Glutamatergic neuron (in vitro differentiated cells): ENCODE measurements at regions not wholly inside any gene's neighbourhood (a gene's known extent, or its start where the extent isn't known, plus 50 kb on each side); places are given as distances from the start of the nearest gene placed in this dataset.

Source experiments
- DNase-seq: peaks from one replicate; pipeline ENCODE4 v3.0.0; 2022
- H3K27ac Mint-ChIP-seq: one replicate; pipeline ENCODE4 v1.8.0; 2020; ENCODE audit warnings: mild to moderate bottlenecking, mixed read lengths, inconsistent platforms; ENCODE audit not compliant: unreplicated experiment
- H3K27me3 Mint-ChIP-seq: one replicate; pipeline ENCODE4 v1.8.0; 2020; ENCODE audit warnings: mild to moderate bottlenecking, moderate library complexity, mixed read lengths, inconsistent platforms; ENCODE audit not compliant: unreplicated experiment
- H3K36me3 Mint-ChIP-seq: one replicate; pipeline ENCODE4 v1.8.0; 2020; ENCODE audit warnings: mild to moderate bottlenecking, mixed read lengths, inconsistent platforms; ENCODE audit not compliant: unreplicated experiment
- H3K4me1 Mint-ChIP-seq: one replicate; pipeline ENCODE4 v1.8.0; 2020; ENCODE audit warnings: mild to moderate bottlenecking, low read depth, mixed read lengths, inconsistent platforms; ENCODE audit not compliant: unreplicated experiment
- H3K4me3 Mint-ChIP-seq: one replicate; pipeline ENCODE4 v1.8.0; 2020; ENCODE audit warnings: mild to moderate bottlenecking, mixed read lengths, inconsistent platforms; ENCODE audit not compliant: unreplicated experiment
- H3K9me3 Mint-ChIP-seq: one replicate; pipeline ENCODE4 v1.8.0; 2020; ENCODE audit warnings: mild to moderate bottlenecking, moderate library complexity, mixed read lengths, inconsistent platforms; ENCODE audit not compliant: unreplicated experiment
- TF ChIP-seq, protein P1 (sequence below): fragments of 200-600 bp; sonication (generic); IDR thresholded peaks from one replicate; pipeline ENCODE4 v1.5.0; 2021; ENCODE audit not compliant: partially characterized antibody, unreplicated experiment

GRCh38 chr22:22802339-22802970 is 85.2 kb upstream of the IGLL5 start:
- Mint-ChIP-seq H3K36me3 (no peaks in the 10 kb centered on the region), H3K27me3 (no peaks in the 10 kb centered on the region), H3K27ac (no peak overlapping the region), H3K4me3 (no peak overlapping the region), H3K4me1 (no peaks in the 10 kb centered on the region), H3K9me3 (no peaks in the 10 kb centered on the region)
- TF ChIP-seq, protein P1, sequence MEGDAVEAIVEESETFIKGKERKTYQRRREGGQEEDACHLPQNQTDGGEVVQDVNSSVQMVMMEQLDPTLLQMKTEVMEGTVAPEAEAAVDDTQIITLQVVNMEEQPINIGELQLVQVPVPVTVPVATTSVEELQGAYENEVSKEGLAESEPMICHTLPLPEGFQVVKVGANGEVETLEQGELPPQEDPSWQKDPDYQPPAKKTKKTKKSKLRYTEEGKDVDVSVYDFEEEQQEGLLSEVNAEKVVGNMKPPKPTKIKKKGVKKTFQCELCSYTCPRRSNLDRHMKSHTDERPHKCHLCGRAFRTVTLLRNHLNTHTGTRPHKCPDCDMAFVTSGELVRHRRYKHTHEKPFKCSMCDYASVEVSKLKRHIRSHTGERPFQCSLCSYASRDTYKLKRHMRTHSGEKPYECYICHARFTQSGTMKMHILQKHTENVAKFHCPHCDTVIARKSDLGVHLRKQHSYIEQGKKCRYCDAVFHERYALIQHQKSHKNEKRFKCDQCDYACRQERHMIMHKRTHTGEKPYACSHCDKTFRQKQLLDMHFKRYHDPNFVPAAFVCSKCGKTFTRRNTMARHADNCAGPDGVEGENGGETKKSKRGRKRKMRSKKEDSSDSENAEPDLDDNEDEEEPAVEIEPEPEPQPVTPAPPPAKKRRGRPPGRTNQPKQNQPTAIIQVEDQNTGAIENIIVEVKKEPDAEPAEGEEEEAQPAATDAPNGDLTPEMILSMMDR, result peak; percentile 44
- DNase-seq, result no peak

- Mint-ChIP-seq H3K9me3 (no peaks in the 10 kb centered on the region), H3K4me3 (no peak overlapping the region), H3K27me3 (no peaks in the 10 kb centered on the region), H3K36me3 (no peaks in the 10 kb centered on the region), H3K27ac (no peak overlapping the region), H3K4me1 (no peaks in the 10 kb centered on the region)
- TF ChIP-seq, protein P1, result no peak
- DNase-seq, result no peak
These were observed 84.2 kb upstream of the IGLL5 start for GRCh38 chr22:22803285-22803853.

GRCh38 chr22:22810018-22810427 is 77.6 kb upstream of the IGLL5 start:
- Mint-ChIP-seq H3K4me1 (no peaks in the 10 kb centered on the region), H3K36me3 (no peaks in the 10 kb centered on the region), H3K9me3 (peaks cover 3% of the 10 kb centered on the region), H3K27ac (no peak overlapping the region), H3K27me3 (peaks cover 12% of the 10 kb centered on the region), H3K4me3 (no peak overlapping the region)
- TF ChIP-seq, protein P1, result no peak
- no peak for DNase-seq

- Mint-ChIP-seq H3K36me3 (no peaks in the 10 kb centered on the region), H3K4me3 (no peak overlapping the region), H3K4me1 (no peaks in the 10 kb centered on the region), H3K9me3 (peaks cover 3% of the 10 kb centered on the region), H3K27ac (no peak overlapping the region), H3K27me3 (peaks cover 12% of the 10 kb centered on the region)
- TF ChIP-seq, protein P1, result no peak
- DNase-seq, result no peak
These were observed 77.1 kb upstream of the IGLL5 start for GRCh38 chr22:22810471-22810870.

DNA sequence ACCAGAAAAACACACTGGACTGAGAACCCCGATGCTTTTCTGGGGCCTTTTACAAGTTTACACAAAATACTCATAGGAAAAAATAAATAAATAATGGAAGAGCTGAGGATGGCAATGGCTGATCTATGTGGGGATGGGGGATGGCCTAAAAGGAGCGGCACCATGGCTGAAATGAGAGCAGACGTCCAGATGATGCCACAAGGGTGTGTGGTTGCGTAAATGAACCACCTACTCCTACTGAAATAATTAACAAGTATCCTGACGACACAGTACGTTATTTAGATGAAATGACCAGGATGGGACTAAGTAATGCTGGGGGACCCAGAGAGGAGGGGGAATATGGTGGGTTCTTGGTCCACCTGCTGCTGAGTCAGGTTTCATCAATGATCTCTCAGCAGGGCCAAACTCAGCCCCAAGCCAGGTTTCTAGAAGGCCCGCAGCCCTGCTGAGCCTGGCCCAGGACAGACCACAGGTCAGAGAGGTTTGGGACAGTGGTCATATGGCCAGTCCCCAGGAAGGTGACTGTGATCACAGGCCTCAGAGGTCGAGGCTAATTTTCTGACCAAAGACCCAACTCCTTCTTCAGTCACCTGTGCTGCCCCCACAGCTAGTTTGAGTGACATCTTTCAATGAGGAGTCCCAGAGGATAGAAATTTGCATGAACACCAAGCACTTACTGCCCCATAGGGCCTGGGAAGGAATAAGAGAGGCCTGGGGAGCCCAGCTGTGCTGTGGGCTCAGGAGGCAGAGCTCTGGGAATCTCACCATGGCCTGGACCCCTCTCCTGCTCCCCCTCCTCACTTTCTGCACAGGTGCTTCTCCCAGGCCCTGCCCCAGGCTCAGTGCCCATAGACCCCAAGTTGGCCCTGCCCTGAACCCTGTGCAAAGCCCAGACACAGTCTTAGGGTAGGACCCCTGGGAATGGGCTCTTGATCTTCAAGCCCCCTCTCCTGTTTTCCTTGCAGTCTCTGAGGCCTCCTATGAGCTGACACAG is 76.3 kb upstream of the IGLL5 start:
- Mint-ChIP-seq H3K4me1 (no peaks in the 10 kb centered on the region), H3K9me3 (peaks cover 3% of the 10 kb centered on the region), H3K36me3 (no peaks in the 10 kb centered on the region), H3K27me3 (peaks cover 12% of the 10 kb centered on the region), H3K27ac (no peak overlapping the region), H3K4me3 (no peak overlapping the region)
- TF ChIP-seq, protein P1, result no peak
- no peak for DNase-seq
